Endothelial cell of umbilical vein (primary cell): ENCODE measurements at regions not wholly inside any gene's neighbourhood (a gene's known extent, or its start where the extent isn't known, plus 50 kb on each side); places are given as distances from the start of the nearest gene placed in this dataset.

ENCODE experiments used
- BruUV-seq: library from RNA; stranded (reverse); fragments of 400-500 nt; replicated peaks from 2 replicates; lab custom pipeline; 2021; lab: Mats Ljungman, UMichigan
- CTCF ChIA-PET: fragments of 300-600, 350-600 bp; sonication (Branson Sonifier 250); formaldehyde crosslinking; loops from one replicate; lab custom pipeline; 2021; ENCODE audit warnings: antibody characterized with exemption, inconsistent platforms; lab: Charles Lee
- POLR2A ChIA-PET: fragments of 300-600, 350-600 bp; sonication (Branson Sonifier 250); formaldehyde crosslinking; loops from one replicate; lab custom pipeline; 2021; ENCODE audit warnings: antibody characterized with exemption, inconsistent platforms; lab: Charles Lee
- DNase-seq: peaks from one replicate; pipeline ENCODE4 v3.0.0-alpha.2; 2011; ENCODE audit warnings: low read depth, low spot score
- FAIRE-seq: peaks from 2 replicates; lab custom pipeline; 2011; peaks lifted over from hg19 to GRCh38; lab: Jason Lieb, UNC
- H2AFZ ChIP-seq: 2 replicates; pipeline ENCODE4 v1.6.0; 2012; ENCODE audit warnings: low read depth, low read length, control low read depth, inconsistent platforms
- H3K27ac ChIP-seq: 2 replicates; pipeline ENCODE4 v1.5.1; 2011; ENCODE audit warnings: low read depth, mild to moderate bottlenecking, control low read depth, low read length, moderate library complexity; ENCODE audit not compliant: insufficient read depth
- H3K27me3 ChIP-seq, 2 experiments: 2 replicates each; pipeline versions ENCODE4 v1.6.0 to v1.6.1; 2011; ENCODE audit warnings: low read length in 2 of 2, mixed read lengths in 1 of 2; ENCODE audit not compliant: control insufficient read depth in 2 of 2, insufficient read depth in 2 of 2
- H3K36me3 ChIP-seq, 2 experiments: 2 replicates in 1 of 2; 3 replicates in 1 of 2; pipeline ENCODE4 v1.5.1; 2011; ENCODE audit warnings: low read length in 2 of 2, mild to moderate bottlenecking in 1 of 2, moderate library complexity in 1 of 2; ENCODE audit not compliant: control insufficient read depth in 2 of 2, insufficient read depth in 2 of 2; ENCODE audit errors: extremely low read depth in 1 of 2
- H3K4me1 ChIP-seq: 3 replicates; pipeline ENCODE4 v1.5.1; 2011; ENCODE audit warnings: mild to moderate bottlenecking, low read length; ENCODE audit not compliant: control insufficient read depth, insufficient read depth; ENCODE audit errors: extremely low read depth
- H3K4me2 ChIP-seq: 2 replicates; pipeline ENCODE4 v1.6.1; 2011; ENCODE audit warnings: low read length, control low read depth, mixed read lengths; ENCODE audit not compliant: insufficient read depth
- H3K4me3 ChIP-seq, 3 experiments: fragments of 200-600 bp in 1 of 3; sonication (generic), shearing (Covaris generic) in 1 of 3; replicated peaks in 1 of 3; 2 replicates each; pipeline ENCODE4 v1.5.1; 2011 to 2016; ENCODE audit warnings: control low read depth in 3 of 3, low read length in 3 of 3, mild to moderate bottlenecking in 2 of 3, inconsistent platforms in 1 of 3, low read depth in 1 of 3, moderate library complexity in 1 of 3; ENCODE audit not compliant: insufficient read depth in 1 of 3
- H3K79me2 ChIP-seq: 2 replicates; pipeline ENCODE4 v1.6.0; 2012; ENCODE audit warnings: low read length, inconsistent platforms; ENCODE audit not compliant: control insufficient read depth, insufficient read depth
- H3K9ac ChIP-seq: replicated peaks from 2 replicates; pipeline ENCODE3; 2011; ENCODE audit warnings: low read length, control low read depth; ENCODE audit not compliant: insufficient read depth; ENCODE audit errors: extremely low read depth
- H3K9me1 ChIP-seq: replicated peaks from 3 replicates; pipeline ENCODE4 v1.6.0; 2011; ENCODE audit warnings: mild to moderate bottlenecking, low read length; ENCODE audit not compliant: control insufficient read depth, insufficient read depth; ENCODE audit errors: extremely low read depth
- H3K9me3 ChIP-seq: replicated peaks from 2 replicates; pipeline ENCODE4 v1.5.1; 2012; ENCODE audit warnings: low read length, inconsistent platforms; ENCODE audit not compliant: control insufficient read depth, insufficient read depth
- H4K20me1 ChIP-seq: replicated peaks from 2 replicates; pipeline ENCODE3; 2011; ENCODE audit warnings: mild to moderate bottlenecking, low read length; ENCODE audit not compliant: control insufficient read depth, insufficient read depth; ENCODE audit errors: extremely low read depth
- EZH2 ChIP-seq: IDR thresholded peaks from 2 replicates; pipeline ENCODE4 v1.6.1; 2012; ENCODE audit warnings: borderline replicate concordance, low read depth, mild to moderate bottlenecking, moderate library complexity, low read length, inconsistent platforms; ENCODE audit not compliant: severe bottlenecking
- FOS ChIP-seq: IDR thresholded peaks from 2 replicates; pipeline ENCODE4 v1.6.1; 2011; ENCODE audit warnings: mild to moderate bottlenecking, low read length, moderate library complexity, borderline replicate concordance; ENCODE audit not compliant: insufficient read depth
- GATA2 ChIP-seq: IDR thresholded peaks from 2 replicates; pipeline ENCODE4 v1.7.0; 2011; ENCODE audit warnings: low read depth, mild to moderate bottlenecking, moderate library complexity, mixed read lengths, low read length; ENCODE audit not compliant: insufficient read length, insufficient read depth
- JUN ChIP-seq: IDR thresholded peaks from 2 replicates; pipeline ENCODE4 v1.6.1; 2011; ENCODE audit warnings: borderline replicate concordance, low read depth; ENCODE audit not compliant: insufficient read length, insufficient read depth
- MAX ChIP-seq: IDR thresholded peaks from 2 replicates; pipeline ENCODE4 v1.6.1; 2011; ENCODE audit not compliant: insufficient read depth, insufficient read length
- MYC ChIP-seq: IDR thresholded peaks from one replicate; pipeline ENCODE4 v1.6.1; 2011; ENCODE audit warnings: mild to moderate bottlenecking, low read depth, low read length
- POLR2A ChIP-seq: IDR thresholded peaks from 2 replicates; pipeline ENCODE4 v1.6.1; 2012; ENCODE audit warnings: low read depth, mild to moderate bottlenecking, control low read depth, low read length
- POLR2AphosphoS5 ChIP-seq: IDR thresholded peaks from 2 replicates; pipeline ENCODE4 v1.6.1; 2012; ENCODE audit warnings: low read depth, mild to moderate bottlenecking, control low read depth, low read length, moderate library complexity; ENCODE audit not compliant: insufficient read depth
- dilution Hi-C: fragments of 300-500 bp; cut with MboI; formaldehyde crosslinking; loops from one replicate; pipeline ENCODE4 v1.15.0; 2019; ENCODE audit warnings: low sequenced_read_pairs; ENCODE audit not compliant: extremely low pct_ligation_motif_present
- intact Hi-C: fragments of 100-400 bp; cut with micrococcal nuclease; formaldehyde crosslinking; loops from one replicate; pipeline ENCODE4 v1.10.0; 2022
- TF ChIP-seq, protein P1 (sequence below), 2 donors: IDR thresholded peaks; 1 replicate in 1 of 2; 2 replicates in 1 of 2; pipeline ENCODE4 v1.5.1; 2011; ENCODE audit warnings: low read length in 2 of 2, mild to moderate bottlenecking in 2 of 2, moderate library complexity in 2 of 2, control low read depth in 1 of 2, inconsistent platforms in 1 of 2, low read depth in 1 of 2; ENCODE audit not compliant: insufficient read depth in 1 of 2; ENCODE audit errors: extremely low read depth in 1 of 2

DNA sequence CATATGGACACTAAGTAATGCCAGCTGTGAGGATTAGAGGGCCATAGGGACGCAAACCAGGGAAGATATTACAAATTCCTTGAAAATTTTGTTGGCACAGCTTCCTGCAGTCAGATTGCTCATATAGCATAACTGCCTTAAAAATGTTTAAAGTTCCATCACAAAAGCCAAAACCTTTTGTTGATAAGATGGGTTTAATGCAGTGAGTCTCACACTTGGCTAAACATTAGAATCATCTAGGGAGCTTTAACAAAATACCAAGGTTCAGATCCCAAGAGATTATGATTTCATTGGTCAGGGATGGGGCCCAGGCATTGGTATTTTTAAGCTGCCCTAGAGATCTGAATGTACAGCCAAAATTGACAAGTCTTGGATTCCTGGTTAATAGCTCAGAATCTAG is 376.5 kb upstream of the MAD2L1 start:
- dilution Hi-C loops (no loop called here), intact Hi-C loops (no loop called here)
- FAIRE-seq (no peak), DNase-seq (no peak)
- TF ChIP-seq, protein P1, sequence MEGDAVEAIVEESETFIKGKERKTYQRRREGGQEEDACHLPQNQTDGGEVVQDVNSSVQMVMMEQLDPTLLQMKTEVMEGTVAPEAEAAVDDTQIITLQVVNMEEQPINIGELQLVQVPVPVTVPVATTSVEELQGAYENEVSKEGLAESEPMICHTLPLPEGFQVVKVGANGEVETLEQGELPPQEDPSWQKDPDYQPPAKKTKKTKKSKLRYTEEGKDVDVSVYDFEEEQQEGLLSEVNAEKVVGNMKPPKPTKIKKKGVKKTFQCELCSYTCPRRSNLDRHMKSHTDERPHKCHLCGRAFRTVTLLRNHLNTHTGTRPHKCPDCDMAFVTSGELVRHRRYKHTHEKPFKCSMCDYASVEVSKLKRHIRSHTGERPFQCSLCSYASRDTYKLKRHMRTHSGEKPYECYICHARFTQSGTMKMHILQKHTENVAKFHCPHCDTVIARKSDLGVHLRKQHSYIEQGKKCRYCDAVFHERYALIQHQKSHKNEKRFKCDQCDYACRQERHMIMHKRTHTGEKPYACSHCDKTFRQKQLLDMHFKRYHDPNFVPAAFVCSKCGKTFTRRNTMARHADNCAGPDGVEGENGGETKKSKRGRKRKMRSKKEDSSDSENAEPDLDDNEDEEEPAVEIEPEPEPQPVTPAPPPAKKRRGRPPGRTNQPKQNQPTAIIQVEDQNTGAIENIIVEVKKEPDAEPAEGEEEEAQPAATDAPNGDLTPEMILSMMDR (IDR thresholded peaks at IDR 0.05; ENCODE audit: extremely low read depth in 1 of 2, insufficient read depth in 1 of 2, low read depth in 1 of 2, low read length in 2 of 2): no peak
- Histone ChIP-seq H3K4me1 (no peaks in the 10 kb centered on the region), H2AFZ (no peak overlapping the region), H3K27me3 (no peaks in the 10 kb centered on the region), H3K79me2 (no peaks in the 10 kb centered on the region), H3K4me3 (no peak overlapping the region), H3K9ac (no peak overlapping the region), H4K20me1 (no peaks in the 10 kb centered on the region), H3K27ac (no peak overlapping the region), H3K4me2 (no peak overlapping the region), H3K9me1 (no peaks in the 10 kb centered on the region), H3K9me3 (no peaks in the 10 kb centered on the region), H3K36me3 (no peaks in the 10 kb centered on the region)
- BruUV-seq: no TSS peak
- ChIA-PET CTCF (no interaction called here), POLR2A (no interaction called here)

- H4K20me1 ChIP-seq: no peaks in the 10 kb centered on the region
- H3K4me1 ChIP-seq: no peaks in the 10 kb centered on the region
- no TSS peak for BruUV-seq
- no peaks in the 10 kb centered on the region for H3K9me1 ChIP-seq
- FAIRE-seq (no peak), DNase-seq (no peak)
- TF ChIP-seq MYC: no peak
- TF ChIP-seq POLR2A: no peak
- no peak for TF ChIP-seq FOS
- TF ChIP-seq GATA2: no peak
- TF ChIP-seq JUN: no peak
- no peak for TF ChIP-seq POLR2AphosphoS5
- TF ChIP-seq, protein P1 (IDR thresholded peaks at IDR 0.05; ENCODE audit: extremely low read depth in 1 of 2, insufficient read depth in 1 of 2, low read depth in 1 of 2, low read length in 2 of 2): no peak
- TF ChIP-seq MAX: no peak
- no peak for TF ChIP-seq EZH2
- H3K4me3 ChIP-seq: no peak overlapping the region
- CTCF ChIA-PET: no interaction called here
- dilution Hi-C loops: no loop called here
- intact Hi-C loops: no loop called here
- no peaks in the 10 kb centered on the region for H3K36me3 ChIP-seq
- no peak overlapping the region for H3K27ac ChIP-seq
- H3K4me2 ChIP-seq: no peak overlapping the region
- no peak overlapping the region for H2AFZ ChIP-seq
- no peaks in the 10 kb centered on the region for H3K9me3 ChIP-seq
- POLR2A ChIA-PET: no interaction called here
- no peaks in the 10 kb centered on the region for H3K27me3 ChIP-seq
- H3K79me2 ChIP-seq: no peaks in the 10 kb centered on the region
- H3K9ac ChIP-seq: no peak overlapping the region
Measured at GRCh38 chr4:120440730-120441129, 374.1 kb upstream of the MAD2L1 start.
